ENCODE measurements at regions not wholly inside any gene's neighbourhood (a gene's known extent, or its start where the extent isn't known, plus 50 kb on each side); places are given as distances from the start of the nearest gene placed in this dataset.
"Not testable (repeated sequence)": the region's sequence is repeated elsewhere in the genome, so short reads cannot be mapped to it uniquely, and the experiment has no call there.

DNA sequence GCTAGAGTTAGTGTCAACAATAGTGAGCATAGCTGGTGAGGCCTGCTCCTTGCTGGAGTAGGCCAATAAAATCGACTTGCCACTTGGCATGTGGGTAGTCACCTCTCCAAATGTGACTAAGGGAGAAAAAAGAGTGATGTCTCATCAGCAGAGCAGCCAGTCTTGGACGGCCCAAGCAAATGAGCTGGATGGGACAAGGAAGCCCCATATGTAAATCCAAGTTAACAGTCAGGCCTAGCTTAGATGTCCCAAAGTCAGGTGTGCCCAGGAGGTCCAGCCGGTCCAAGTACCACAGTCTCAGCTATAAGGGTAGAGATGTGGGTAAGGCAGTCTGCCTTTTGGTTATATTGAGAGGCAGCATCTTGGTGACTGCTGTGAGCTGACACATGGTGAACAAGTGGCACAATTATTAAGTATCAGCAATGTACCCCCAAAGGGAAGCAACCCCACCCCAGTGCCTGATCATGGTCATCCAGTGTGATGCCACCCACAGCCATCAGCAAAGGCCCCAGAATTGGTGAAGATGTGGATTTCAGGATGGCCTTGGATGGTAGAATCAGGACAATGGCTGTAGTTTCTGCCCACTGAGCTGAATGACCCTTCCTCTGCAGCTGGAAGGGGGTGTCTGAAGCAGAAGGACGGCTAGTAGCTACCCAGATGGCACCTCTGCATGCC, 83.4 kb downstream of the TNFRSF13B start:
- no peak for DNase-seq

DNA sequence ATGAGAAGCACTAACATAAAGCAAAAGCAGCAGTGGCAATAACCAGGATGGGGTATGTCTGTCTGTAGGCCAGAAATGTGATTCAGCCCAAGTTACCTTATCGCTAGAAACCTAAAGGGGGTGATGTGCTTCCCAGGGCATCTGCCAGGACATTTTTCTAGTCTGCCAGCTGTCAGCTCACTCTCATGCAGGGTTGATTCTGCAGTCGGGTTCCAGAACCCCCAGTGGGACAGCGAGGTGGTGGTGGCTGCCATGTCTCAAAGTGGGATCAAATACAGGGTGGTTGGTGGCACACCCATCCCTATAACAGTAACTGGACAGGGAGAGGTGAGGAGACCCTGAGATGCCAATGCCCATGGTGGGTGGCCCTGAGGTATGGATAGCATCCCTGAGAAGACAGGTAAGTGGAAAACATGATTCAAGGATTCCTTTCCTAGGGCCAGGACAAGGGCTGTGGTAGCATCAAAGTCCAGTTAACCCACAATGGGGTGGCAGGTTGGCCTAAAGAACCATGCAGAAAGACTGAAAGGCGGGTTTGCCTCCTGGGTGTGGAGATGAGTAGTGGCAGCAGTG, 84.3 kb downstream of the TNFRSF13B start:
- DNase-seq, result no peak

DNA sequence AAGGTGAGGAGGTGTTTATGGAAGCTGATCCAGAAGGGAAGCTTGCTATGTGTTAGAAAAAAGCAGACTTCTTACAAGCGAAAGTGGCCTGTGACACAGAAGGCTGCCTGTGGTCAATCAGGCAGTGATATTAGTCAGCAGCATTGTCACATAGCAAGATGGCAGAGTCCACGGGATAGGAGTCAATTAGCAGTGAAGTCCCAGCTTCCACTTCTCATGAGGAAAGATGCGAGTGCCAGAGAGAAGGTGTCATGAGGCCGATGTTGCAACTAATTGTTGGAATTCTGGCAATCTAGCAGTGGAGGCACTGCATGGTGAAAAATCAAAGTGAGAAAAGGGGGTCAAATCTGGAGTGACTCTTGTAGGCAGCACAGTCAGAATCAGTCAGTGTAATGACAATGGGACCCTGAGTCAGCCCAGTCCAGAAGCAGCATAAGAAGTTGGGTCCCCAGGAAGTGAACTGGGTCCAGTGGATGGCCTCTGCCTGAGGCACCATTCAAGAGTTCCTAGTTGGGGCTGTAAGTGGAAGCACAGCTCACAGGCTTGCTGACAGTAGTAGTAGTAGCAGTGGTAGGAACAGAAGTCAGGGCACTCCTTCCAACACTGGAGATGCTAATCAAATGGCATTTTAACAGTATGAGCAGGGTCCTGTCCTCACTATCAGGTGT, 85.1 kb downstream of the TNFRSF13B start:
- DNase-seq, result no peak

DNA sequence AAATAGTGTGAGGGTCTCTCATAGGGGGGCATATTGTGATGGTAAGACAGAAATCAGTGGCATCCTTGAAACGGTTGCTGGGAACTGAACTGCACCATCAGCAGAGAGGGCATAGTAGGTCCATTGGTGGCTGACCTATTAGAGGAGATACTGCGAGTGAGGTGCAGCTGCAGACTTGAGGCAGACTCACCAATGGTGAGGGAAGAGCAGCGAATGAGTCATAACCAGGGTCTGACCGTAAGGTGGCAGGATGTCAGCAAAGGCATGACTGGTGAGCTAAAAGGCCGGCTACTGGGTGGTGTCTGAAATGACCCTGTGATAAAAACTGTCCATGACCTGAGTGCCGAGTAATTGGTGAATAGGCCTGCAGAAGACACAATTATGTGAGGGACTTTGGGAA, 86.7 kb downstream of the TNFRSF13B start:
- DNase-seq, result not testable (repeated sequence)

DNA sequence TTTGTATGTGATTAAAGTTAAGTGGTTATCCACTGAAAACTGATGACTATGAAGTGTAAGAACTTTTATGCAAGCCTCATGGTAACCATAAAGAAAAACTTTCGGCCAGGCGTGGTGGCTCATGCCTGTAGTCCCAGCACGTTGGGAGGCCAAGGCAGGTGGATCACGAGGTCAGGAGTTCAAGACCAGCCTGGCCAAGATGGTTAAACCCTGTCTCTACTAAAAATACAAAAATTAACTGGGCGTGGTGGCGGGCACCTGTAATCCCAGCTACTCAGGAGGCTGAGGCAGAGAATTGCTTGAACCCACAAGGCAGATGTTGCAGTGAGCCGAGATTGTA, 89.0 kb downstream of the TNFRSF13B start:
- DNase-seq, result not testable (repeated sequence)

DNA sequence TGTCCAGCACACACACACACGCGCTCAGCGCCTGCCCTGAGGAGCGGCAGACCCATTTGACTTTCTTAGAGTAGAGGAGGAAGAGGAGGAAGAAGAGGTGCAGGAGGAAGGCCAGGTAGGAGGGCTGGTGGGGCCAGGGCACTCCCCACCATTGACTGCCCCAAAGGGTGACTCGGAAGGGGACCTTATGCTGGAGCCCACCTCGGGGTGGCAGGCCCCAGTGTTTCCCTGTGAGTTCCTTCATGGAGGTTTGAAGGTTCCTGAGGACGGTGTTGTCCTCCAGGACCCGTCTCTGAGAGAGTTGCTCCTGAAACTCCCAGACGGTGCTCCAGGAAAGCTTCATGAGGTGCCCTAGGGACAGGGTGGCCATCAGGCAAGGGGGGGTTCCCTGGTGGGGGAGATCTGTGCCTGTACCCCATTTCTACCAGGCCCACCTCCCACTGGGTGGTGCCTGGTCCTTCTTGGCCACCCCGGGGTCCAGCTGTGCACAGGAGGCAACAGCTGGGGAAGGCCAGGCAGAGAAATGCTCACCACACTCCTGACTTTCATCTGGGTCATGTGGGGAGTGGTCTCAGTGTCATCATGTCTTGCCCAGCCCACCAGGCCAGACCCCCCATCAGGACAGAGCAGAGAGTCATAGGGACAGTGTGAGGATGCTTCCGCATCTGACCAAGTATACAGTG, 89.5 kb downstream of the TNFRSF13B start:
- no peak for DNase-seq

DNA sequence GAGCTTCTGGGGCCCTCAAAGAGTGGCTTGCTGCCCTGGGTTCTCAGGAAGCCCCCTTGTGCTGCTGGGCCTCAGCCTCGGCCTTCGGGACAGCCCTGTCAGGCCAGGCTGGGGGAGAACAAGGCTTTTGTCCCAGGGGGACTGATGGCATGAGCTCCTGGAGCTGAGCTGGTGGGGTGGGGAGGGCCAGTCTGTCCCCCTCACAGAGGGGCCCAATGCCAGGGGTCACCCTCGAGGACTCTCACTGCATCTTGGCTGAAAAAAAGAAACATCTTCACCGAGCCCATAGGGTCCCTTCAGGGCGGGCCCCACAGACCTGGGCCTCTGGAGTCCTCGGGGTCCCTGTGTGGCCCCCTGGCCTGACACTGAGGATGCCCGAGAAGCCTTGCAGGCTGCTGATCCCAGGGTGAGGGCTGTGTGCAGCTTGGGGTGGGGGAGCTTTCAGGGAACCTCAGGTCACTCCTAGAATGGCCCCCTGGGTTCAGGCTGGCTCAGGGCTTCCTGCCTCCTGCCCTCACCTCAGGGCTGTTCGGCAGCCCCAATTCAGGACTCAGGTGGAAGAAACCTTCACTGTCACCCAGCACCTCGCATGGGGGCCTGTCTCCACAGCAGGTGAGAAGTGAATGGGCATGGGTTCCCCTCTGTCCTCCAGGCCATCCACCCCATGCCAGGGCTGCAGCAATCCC, 90.5 kb downstream of the TNFRSF13B start:
- no peak for DNase-seq

DNA sequence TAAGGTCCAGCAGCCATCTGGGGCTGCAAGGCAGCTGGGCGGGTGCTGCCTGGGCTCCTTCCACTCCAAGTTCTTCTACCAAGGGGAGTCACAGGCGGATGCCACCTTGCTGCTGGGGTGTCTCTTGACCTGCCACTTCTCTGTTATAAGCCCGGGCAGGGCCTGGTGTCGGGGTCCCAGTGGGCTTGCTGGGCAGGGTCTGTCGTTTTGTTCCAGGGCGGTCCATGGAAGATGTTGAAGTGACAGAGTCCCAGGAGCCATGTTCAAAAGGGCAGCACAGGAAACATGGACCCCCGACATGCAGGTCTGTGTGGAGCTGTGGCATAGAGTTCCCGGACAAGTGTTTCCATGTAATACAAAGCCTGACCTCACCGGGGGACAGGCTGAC, 91.1 kb downstream of the TNFRSF13B start:
- DNase-seq, result no peak

DNA sequence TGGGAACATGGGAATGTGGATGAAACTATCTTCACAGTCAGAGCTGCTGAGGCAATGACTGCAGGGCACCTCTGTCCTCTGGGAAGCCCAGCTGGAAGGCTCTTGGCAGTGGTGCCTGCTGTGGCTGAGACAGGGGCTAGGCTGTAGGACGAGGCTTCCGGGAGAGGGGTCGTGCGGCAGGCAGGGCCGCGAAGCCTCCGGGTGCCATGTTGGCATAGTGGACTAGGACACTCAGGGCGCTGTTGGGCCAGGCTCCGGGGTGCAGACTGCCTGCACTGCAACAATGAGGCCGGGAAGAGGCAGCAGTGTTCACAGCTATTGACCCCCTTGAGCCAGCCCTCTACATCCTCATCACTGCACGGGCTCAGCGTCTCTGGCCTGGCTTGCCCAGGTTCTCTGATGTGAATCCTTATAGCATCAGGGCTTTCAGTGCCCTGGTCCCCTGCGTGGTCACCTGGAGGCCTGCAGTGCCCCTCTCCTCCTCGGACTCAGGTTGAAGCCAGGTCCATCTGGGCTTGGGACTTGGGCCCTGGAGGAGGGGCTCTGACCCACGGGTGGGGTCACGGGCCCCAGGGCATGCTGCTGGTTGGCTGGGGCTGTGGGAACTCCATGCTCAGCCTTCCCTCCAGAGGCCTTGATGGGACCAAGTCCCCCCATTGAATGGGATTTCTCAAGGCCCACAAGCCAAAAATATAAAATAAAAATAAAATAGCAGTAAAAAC, 91.6 kb downstream of the TNFRSF13B start:
- DNase-seq, result no peak

DNA sequence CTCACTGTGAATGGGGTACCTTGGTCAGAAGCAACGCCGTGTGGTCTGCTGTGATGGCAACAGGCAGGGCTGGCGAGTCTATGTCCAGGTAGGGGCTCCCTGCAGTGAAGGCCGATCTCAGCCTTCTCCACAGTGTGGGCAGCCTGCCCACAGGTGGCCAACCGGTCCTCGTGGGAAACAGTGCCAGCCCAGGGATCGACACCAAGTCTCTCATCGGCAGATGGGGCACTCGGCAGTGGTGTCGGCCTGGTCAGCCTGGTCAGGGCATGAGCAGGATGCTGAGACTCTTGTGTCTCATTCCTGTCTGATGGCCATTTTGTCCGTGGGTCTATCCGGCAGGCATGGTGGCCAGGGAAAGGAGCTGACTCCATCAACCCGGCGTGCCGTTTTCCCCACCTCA, 92.2 kb downstream of the TNFRSF13B start:
- DNase-seq, result no peak

DNA sequence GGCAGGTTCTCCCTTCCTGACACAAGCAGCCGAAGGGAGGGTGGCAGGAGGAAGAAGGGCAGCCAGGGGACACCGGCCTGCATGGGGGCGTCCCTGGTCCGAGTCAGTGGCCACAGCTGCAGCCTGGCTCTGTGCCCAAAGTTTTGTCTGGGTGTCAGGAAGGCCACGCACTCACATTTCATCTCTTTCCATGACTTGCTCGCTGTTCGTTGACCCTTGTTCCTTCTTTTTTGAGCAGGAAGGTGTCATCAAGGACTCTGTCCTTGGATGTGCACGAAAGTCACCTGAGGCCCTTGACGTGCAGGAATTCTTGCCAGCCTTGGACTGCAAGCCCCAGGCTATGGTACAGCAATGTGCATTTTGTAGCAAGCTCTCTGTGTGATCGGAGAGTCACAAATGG, 93.3 kb downstream of the TNFRSF13B start:
- DNase-seq, result no peak

DNA sequence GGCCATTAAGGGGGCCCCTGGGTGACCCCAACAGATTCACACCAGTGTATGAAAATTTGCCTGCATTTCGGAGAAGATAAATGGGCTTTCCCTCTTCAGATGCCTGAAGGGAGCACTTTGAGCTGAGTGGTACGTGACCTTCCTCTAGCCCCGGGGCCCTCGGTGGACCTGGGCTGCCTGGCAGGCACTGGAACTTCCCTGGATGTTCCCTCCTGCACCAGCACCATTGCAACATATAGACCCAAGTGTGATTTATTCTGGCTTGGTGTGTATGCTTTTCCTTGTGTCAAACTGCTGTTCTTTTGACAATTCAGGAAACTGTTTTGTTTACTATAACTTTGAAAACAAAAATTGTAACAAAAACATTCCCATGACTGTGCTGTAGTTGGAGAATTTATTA, 93.8 kb downstream of the TNFRSF13B start:
- DNase-seq, result no peak

DNA sequence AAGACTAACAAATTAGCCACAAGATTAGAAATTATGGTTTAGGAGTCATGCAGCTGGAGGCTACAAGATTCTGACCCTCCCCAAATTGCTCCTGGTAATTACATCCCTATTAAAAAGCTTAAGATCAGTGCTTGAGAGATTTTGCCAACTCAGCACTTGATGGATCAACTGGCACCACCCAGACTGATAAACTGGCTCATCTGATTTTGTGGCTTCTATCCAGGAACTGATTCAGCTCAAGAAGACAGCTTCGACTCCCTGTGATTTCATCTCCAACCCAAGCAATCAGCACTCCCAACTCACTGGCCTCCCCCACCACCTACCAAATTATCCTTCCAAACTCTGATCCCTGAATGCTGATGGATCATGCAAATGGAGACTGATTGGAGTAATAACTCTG, 94.8 kb downstream of the TNFRSF13B start:
- DNase-seq, result no peak

DNA sequence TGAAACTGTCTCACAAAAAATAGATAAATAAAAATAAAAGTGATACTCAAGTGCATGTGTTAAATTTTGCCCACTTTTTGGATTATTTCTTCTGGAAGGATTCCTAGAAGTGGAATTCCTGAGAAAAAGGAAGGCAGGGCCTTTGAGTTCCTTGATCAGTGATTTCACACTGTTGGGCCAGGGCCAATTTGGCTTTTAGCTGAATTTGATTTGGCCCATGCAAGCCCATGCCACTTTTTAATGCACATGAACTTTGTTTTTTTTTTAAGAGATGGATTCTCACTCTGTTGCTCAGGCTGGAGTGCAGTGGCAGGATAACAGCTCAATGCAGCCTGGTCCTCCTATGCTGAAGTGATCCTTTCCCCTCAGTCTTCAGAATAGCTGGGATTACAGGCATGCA, 96.3 kb downstream of the TNFRSF13B start:
- DNase-seq, result no peak

DNA sequence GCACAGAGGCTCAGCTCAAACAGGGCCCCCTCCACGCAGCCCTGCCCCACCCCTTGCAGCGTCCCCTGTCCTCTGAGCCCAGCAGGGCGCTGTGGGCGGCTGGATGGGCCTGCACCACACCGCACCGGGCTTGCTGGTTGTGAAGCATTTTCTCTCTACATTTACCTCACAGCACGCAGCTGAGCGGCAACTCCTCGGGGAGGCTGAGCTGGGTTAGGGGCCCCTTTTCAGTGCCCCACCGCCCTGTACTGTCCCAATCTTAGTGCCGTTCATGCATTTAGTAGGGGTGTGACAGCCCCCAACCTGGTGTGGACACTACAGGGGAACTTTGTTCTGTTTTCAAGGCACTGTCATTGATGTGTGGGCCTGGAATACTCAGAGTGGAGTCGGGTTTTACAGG, 97.7 kb downstream of the TNFRSF13B start:
- DNase-seq, result not testable (repeated sequence)

DNA sequence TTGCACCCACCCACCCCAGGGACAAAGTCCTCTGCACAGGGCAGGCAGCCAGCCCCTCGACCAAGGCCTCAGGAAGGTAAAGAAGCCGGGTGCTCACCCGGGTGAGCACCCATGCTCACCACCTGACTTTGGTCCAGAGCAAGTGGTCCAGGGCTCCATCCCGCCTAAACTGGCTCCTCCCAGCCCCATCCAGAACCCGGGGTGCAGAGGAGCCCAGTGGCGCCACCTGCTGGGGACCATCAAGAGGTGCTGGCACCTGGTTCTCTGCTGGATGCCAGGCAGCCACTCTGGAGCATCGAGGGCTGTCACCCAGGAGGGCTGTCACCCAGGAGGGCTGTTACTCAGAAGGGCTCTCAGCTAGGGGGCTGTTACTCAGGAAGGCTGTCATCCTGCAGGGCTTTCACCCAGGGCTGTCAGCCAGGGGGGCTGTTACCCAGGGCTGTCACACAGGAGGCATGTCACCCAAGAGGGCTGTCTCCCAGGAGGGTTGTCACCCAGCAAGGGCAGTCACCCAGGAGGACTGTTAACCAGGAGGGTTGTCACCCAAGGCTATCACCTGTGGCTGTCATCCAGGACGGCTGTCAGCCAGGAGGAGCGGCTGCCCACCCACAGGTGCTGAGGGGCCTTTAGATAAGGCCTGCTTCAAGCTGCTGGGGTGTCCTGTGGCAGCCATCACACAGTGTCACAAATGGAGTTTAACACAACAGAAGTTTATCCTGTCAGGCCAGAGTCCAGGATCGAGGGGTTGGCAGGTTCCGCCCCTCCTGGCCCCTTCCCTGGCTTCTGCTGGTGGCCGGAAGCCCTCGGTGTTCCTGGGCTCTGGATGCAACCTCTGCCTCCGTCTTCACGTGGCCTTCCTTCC, 98.5 kb downstream of the TNFRSF13B start:
- no peak for DNase-seq

DNA sequence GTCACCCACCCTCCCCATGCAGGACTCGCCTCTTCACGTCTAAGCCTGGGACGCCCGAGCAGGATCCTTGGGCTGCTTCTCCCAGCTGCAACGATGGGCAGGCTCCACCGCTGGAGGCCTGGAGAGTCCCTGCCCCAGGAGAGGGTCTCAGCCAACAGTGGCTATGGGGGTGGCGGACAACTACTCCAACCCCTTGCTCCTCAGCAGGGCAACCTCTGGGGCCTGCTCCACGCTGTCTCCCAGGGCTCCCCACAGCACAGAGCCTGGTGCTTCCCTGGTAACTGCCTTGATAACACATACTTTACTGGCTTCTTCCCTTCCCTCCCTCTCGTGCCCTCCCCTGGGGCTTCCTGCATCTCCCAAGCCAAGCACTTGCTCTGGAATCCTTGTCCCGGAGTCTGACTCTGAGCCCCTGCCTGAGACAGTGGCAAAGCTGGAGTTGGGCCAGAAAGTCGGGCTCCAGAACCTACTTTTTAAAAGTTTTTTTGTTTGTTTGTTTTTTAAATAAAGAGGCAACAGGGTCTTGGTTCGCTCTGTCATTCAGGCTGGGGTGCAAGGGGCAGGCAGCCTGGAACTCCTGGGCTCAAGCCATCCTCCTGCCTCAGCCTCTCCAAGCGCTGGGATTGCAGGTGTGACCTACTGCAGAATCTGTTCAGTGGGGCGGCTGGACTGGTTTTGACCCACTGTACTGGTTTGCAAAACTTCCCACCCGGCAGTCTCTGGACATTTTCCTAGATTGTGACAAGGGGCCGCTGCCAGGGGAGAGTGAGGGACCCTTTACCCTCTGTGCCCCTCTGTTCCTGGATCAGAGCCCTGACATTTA, 99.4 kb downstream of the TNFRSF13B start:
- DNase-seq, result no peak

DNA sequence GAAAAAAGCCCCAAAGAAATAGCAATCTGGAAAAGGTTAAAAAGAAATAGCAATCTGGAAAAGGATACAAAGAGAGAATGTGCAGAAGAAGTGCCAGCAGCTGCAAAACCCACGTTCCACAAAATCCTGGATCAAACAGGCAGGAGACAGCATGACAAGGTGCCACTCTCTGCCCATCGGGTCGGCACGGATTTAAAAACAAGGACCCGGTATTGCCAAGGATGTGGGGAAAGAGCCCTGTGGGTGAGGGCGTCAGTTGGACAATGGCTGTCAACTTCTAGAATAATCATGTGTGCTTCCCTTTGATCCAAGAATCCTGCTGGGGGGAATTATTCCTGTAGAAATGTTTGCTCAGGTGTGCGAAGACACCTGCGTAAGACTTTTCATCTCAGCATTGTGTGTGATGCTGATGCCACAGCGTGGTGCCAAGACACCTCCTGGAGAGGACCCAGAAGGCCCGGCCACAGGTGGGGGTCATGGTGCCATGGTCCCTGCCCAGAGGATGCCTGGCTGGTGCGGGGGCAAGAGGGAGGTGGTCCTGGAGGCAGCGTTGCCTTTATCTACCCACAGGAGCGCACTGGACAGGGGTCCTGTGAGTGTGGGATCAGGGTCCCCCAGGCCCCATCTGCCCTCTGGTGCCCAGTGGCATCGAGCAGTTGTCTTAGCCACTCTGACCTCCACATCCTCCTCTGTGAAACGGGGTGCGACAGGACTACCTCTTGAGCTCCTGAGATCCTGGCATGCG, 100.3 kb downstream of the TNFRSF13B start:
- not testable (repeated sequence) for DNase-seq

DNA sequence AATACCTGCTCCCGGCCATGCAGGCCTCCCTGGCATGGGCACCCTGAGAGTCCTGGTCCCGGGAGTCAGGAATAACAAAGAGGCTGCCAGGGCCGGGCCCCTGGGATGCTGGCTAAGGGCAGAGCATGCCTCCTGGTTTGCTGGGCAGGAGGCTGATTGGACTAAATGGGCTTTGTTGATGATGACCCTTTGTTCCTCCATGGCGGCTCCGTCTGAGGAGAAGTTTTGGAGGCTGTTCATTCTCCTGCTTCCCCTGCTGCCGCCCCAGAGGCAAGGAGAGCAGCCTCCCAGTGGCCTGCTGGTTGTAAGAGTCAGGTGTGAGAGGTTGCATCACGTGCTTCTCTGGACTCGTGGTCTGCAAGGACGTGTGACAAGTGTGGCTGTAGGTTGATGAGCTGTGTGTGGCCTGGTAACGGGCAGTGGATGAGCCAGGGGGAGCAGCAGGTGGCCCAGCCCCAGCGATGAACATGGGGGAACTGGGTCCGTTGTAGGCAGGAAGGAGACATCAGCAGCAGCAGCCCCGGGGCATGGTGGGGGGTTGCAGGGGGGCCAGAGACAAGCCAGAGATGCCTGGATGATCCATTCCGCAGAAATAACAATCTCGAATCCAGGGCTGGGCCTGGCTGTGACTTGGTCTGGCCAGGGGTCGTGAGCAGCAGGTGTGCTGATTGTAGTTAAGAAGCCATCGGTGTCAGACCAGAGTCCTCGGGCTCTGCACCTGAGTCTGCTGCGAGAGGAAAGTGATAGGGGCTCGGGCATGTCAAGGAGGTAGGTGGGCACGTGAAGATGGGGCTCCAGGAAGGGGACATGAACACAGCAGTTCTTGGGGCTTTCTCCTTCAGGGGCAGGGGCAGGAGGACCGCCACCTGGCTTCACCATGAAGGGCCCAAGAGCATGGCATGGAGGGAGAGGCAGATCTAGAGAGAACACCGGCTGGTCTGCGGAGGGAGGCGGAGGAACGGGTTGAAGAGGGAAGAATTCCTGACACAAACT, 101.4 kb downstream of the TNFRSF13B start:
- DNase-seq, result no peak
